BLaER1 treated with 17β-estradiol and CSF1 and Interleukin-3, amounts not matched to agents 10 nM and 100 nM (cell line): ENCODE measurements at regions not wholly inside any gene's neighbourhood (a gene's known extent, or its start where the extent isn't known, plus 50 kb on each side); places are given as distances from the start of the nearest gene placed in this dataset.
"Not testable (repeated sequence)": the region's sequence is repeated elsewhere in the genome, so short reads cannot be mapped to it uniquely, and the experiment has no call there.

ENCODE experiments used
- H3K27ac ChIP-seq, 11 experiments: shearing (Covaris generic); formaldehyde crosslinking; 2 replicates each; pipeline ENCODE4 v1.8.1; 2022
- H3K27me3 ChIP-seq, 11 experiments: shearing (Covaris generic); formaldehyde crosslinking; 2 replicates each; pipeline ENCODE4 v1.8.1; 2022
- H3K36me3 ChIP-seq, 11 experiments: shearing (Covaris generic); formaldehyde crosslinking; 2 replicates each; pipeline ENCODE4 v1.8.1; 2022
- H3K4me1 ChIP-seq, 10 experiments: shearing (Covaris generic); formaldehyde crosslinking; 2 replicates each; pipeline ENCODE4 v1.8.1; 2022
- H3K4me2 ChIP-seq, 11 experiments: shearing (Covaris generic); formaldehyde crosslinking; 2 replicates each; pipeline ENCODE4 v1.8.1; 2022
- H3K4me3 ChIP-seq, 10 experiments: shearing (Covaris generic); formaldehyde crosslinking; 2 replicates each; pipeline ENCODE4 v1.8.1; 2022
- H3K9ac ChIP-seq, 11 experiments: shearing (Covaris generic); formaldehyde crosslinking; 2 replicates each; pipeline ENCODE4 v1.8.1; 2022
- H3K9me3 ChIP-seq, 11 experiments: shearing (Covaris generic); formaldehyde crosslinking; replicated peaks in 1 of 11; 2 replicates each; pipeline ENCODE4 v1.8.1; 2022
- H4K20me1 ChIP-seq, 11 experiments: shearing (Covaris generic); formaldehyde crosslinking; 2 replicates each; pipeline ENCODE4 v1.8.1; 2022
- Cebpa-rat ChIP-seq, 11 experiments: shearing (Covaris generic); IDR thresholded peaks; 2 replicates each; pipeline ENCODE4 v1.8.1; 2022

- Histone ChIP-seq H4K20me1 (peaks cover 0 to 1% (median 0%) of the 10 kb centered on the region in 11 experiments; a peak in 1 of 22 replicates), H3K9ac (no peak overlapping the region), H3K9me3 (peaks cover 0 to 4% (median 0%) of the 10 kb centered on the region in 11 experiments; a peak in 1 of 22 replicates), H3K27me3 (no peaks in the 10 kb centered on the region), H3K4me3 (no peak overlapping the region), H3K4me1 (peaks cover 29 to 46% (median 38%) of the 10 kb centered on the region in 10 experiments), H3K4me2 (no peak overlapping the region), H3K36me3 (no peaks in the 10 kb centered on the region), H3K27ac (no peak overlapping the region)
- no peak for TF ChIP-seq Cebpa-rat (IDR thresholded peaks at IDR 0.05)
Measured at GRCh38 chr20:57774951-57775350, 65.1 kb upstream of the PMEPA1 start.

DNA sequence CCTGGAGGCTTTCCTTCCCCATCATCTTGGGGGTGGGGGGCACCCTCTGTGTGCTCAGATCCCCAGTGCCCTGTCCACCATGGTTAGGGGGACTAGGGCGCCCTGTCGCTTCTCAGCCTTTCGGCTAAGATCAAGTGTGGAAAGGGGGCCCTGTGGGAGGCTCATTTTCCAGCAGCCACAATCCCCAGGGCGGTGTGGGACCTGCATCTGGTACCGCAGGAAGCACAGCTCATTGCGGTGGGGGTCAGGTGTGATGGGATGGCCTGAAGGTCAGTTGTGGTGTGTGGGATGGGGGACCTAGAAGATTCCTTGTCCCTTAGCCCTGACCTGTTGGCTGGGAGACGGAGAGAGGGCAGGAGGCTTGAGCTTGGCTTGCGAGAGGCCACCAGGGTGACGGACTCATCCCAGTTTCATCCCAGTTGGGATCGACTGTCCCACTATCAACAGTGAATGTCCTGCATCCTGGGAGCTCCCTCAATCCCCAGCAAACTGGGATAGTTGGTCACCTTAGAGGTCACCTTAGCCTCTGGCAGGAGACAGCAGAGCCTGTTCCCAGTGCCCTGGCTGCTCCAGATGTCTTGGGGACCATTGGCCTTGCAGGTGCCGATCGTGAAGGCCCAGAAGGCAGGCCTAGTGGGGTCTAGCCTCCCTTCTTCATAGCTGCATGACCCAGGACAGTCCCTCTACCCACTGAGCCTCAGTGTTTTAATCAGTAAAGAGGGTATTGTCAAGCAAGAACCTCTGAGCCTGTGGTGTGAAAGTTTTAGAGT is 64.5 kb upstream of the PMEPA1 start:
- H3K27ac ChIP-seq = no peak overlapping the region
- no peak for TF ChIP-seq Cebpa-rat (IDR thresholded peaks at IDR 0.05)
- H4K20me1 ChIP-seq = peaks cover 0 to 5% (median 0%) of the 10 kb centered on the region in 11 experiments; a peak in 1 of 22 replicates
- no peak overlapping the region for H3K4me3 ChIP-seq
- H3K4me1 ChIP-seq = peaks cover 36 to 53% (median 45%) of the 10 kb centered on the region in 10 experiments
- H3K36me3 ChIP-seq = no peaks in the 10 kb centered on the region
- peak overlapping the region in 1 of 11 experiments; percentile 5; a peak in 1 of 22 replicates for H3K4me2 ChIP-seq
- H3K27me3 ChIP-seq = no peaks in the 10 kb centered on the region
- peaks cover 0 to 4% (median 0%) of the 10 kb centered on the region in 11 experiments; a peak in 1 of 22 replicates for H3K9me3 ChIP-seq
- no peak overlapping the region for H3K9ac ChIP-seq

DNA sequence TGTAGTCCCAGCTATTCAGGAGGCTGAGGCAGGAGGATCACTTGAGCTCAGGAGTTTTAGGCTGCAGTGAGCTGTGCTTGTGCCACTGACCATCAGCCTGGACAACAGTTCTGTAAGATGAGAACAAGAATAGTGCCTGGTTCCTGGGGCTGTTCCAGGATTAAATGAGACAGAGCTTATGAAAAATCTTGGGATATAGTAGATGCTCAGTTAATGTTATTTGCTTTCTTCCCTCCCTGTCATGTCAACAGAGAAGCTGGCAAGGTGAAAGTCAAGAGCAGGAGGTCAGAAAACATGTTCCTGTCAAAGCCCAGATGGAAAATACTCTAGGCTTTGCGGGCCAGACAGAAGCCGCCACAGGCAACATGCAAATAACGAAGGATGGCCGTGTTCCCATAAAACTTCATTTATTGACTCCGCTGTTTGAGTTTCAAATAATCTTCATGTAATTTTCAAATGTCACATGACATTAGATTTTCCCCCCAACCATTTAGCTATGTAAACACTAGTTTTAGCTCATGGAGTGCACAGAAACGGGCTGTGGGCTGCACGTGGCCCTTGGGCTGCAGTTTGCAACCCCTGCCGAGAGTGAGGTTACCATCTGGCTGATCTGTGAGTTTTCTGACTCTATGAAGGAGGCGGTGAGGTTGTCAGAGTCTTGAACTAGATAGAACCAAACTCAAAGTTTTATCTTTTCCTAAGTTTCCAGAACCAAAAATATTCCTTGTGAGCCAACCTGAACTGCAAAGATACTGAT is 63.4 kb upstream of the PMEPA1 start:
- H3K4me1 ChIP-seq = peaks cover 36 to 61% (median 54%) of the 10 kb centered on the region in 10 experiments
- H3K27ac ChIP-seq = 0 out of 22 replicates have a peak overlapping the region, but pooled peaks of 2 of the 11 experiments have one; percentile 7 to 21
- peak overlapping the region; percentile 57 to 87 (median 77) for H3K4me2 ChIP-seq

GRCh38 chr20:57772349-57772964 is 62.6 kb upstream of the PMEPA1 start:
- Histone ChIP-seq H3K4me1 (peaks cover 36 to 63% (median 57%) of the 10 kb centered on the region in 10 experiments), H3K4me3 (0 out of 20 replicates have a peak overlapping the region, but pooled peaks of 2 of the 10 experiments have one; percentile 0 to 1), H3K27ac (peak overlapping the region in 4 of 11 experiments; percentile 7 to 37 (median 18); a peak in 5 of 22 replicates), H3K4me2 (peak overlapping the region; percentile 57 to 87 (median 77)), H3K36me3 (no peaks in the 10 kb centered on the region), H3K27me3 (no peaks in the 10 kb centered on the region), H4K20me1 (peaks cover 0 to 5% (median 0%) of the 10 kb centered on the region in 11 experiments; a peak in 1 of 22 replicates), H3K9me3 (peaks cover 0 to 4% (median 0%) of the 10 kb centered on the region in 11 experiments; a peak in 1 of 22 replicates), H3K9ac (peak overlapping the region in 1 of 11 experiments; percentile 36; a peak in 1 of 22 replicates)
- TF ChIP-seq Cebpa-rat (IDR thresholded peaks at IDR 0.05) = no peak

More for the DNA sequence above, 63.4 kb upstream of the PMEPA1 start:
- Histone ChIP-seq H3K4me3 (0 out of 20 replicates have a peak overlapping the region, but pooled peaks of 1 of the 10 experiments have one; percentile 0), H3K9ac (no peak overlapping the region), H4K20me1 (peaks cover 0 to 5% (median 0%) of the 10 kb centered on the region in 11 experiments; a peak in 1 of 22 replicates), H3K9me3 (peaks cover 0 to 4% (median 0%) of the 10 kb centered on the region in 11 experiments; a peak in 1 of 22 replicates), H3K36me3 (no peaks in the 10 kb centered on the region), H3K27me3 (no peaks in the 10 kb centered on the region)
- no peak for TF ChIP-seq Cebpa-rat (IDR thresholded peaks at IDR 0.05)

DNA sequence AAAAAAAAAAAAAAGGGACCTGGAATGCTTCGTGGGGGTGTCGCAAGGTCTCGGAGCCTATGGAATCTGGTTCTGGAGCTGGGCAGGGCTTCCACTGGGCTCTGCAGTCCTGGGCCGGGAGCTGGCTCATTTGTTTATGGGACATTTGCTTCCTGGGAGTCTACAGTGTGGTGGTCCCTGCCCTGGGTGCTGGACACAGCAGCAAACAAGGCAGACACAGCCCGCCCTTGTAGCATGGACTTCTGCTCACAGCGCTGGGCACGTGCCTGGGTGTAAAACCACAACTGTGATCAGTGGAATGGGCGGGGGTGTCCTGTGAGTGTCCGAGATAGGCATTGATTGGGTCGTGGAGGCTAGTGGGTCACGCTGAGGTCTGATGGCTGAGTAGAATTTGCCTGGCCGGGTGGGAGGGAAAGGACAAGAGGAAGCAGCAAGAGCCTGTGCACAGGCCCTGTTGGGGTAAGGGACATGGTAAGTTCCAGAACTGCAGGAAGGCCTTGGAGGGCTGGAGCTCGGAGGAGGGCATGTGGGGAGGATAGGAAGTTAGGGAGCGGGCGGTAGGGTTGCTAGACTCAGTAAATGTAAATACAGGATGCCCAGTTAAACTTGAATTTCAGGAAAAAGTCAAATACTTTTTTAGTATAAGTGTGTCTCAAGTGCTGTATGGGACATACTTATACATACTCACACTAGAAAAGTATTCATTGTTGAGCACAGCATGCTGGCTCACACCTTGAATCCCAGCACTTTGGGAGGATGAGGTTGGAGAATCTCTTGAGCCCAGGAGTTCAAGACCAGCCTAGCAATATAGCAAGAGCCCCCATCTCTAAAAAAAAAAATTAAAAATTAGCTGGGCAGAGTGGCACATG is 61.3 kb upstream of the PMEPA1 start:
- no peak overlapping the region for H3K9ac ChIP-seq
- no peak overlapping the region for H3K27ac ChIP-seq
- peaks cover 0 to 4% (median 0%) of the 10 kb centered on the region in 11 experiments; a peak in 2 of 22 replicates for H3K9me3 ChIP-seq
- H3K4me2 ChIP-seq = peak overlapping the region; percentile 2 to 87 (median 77); a peak in 19 of 22 replicates
- TF ChIP-seq Cebpa-rat (IDR thresholded peaks at IDR 0.05) = no peak
- H3K4me1 ChIP-seq = peaks cover 36 to 66% (median 58%) of the 10 kb centered on the region in 10 experiments
- H3K36me3 ChIP-seq = no peaks in the 10 kb centered on the region
- H3K4me3 ChIP-seq = no peak overlapping the region
- no peaks in the 10 kb centered on the region for H3K27me3 ChIP-seq
- H4K20me1 ChIP-seq = peaks cover 0 to 5% (median 0%) of the 10 kb centered on the region in 11 experiments; a peak in 1 of 22 replicates

GRCh38 chr20:57770401-57770800 is 60.6 kb upstream of the PMEPA1 start:
- peaks cover 36 to 66% (median 58%) of the 10 kb centered on the region in 10 experiments for H3K4me1 ChIP-seq
- peak overlapping the region in 1 of 11 experiments; percentile 17; a peak in 1 of 22 replicates for H3K27ac ChIP-seq
- H3K27me3 ChIP-seq, H4K20me1 ChIP-seq, H3K36me3 ChIP-seq, H3K4me3 ChIP-seq, H3K9me3 ChIP-seq: not testable (repeated sequence)
- H3K9ac ChIP-seq = peak overlapping the region in 2 of 11 experiments; percentile 9 to 42; a peak in 1 of 22 replicates
- H3K4me2 ChIP-seq = peak overlapping the region; percentile 56 to 87 (median 77); a peak in 20 of 22 replicates

GRCh38 chr20:57769756-57770155 is 59.9 kb upstream of the PMEPA1 start:
- Histone ChIP-seq H3K9me3 (peaks cover 4 to 11% (median 8%) of the 10 kb centered on the region in 11 experiments), H3K36me3 (0 out of 22 replicates have a peak, but pooled peaks cover 0 to 2% (median 0%) of the 10 kb centered on the region in 11 experiments), H3K9ac (peak overlapping the region in 6 of 11 experiments; percentile 4 to 42 (median 10); a peak in 6 of 22 replicates), H3K27ac (peak overlapping the region in 3 of 11 experiments; percentile 17 to 52 (median 42); a peak in 5 of 22 replicates), H3K27me3 (no peaks in the 10 kb centered on the region), H3K4me1 (peaks cover 36 to 66% (median 58%) of the 10 kb centered on the region in 10 experiments), H4K20me1 (peaks cover 0 to 5% (median 0%) of the 10 kb centered on the region in 11 experiments; a peak in 1 of 22 replicates), H3K4me2 (peak overlapping the region; percentile 56 to 87 (median 77)), H3K4me3 (peak overlapping the region in 2 of 10 experiments; percentile 3 to 18; a peak in 2 of 20 replicates)
- no peak for TF ChIP-seq Cebpa-rat (IDR thresholded peaks at IDR 0.05)
